ENCODE measurements at regions not wholly inside any gene's neighbourhood (a gene's known extent, or its start where the extent isn't known, plus 50 kb on each side); places are given as distances from the start of the nearest gene placed in this dataset.

- H3K4me1 ChIP-seq (ENCODE audit: control insufficient read depth in 1 of 2, insufficient read depth in 1 of 2, low read depth in 1 of 2, low read length in 1 of 2): no peaks in the 10 kb centered on the region
- no peak for TF ChIP-seq CTCF (IDR thresholded peaks at IDR 0.05)
- no peaks in the 10 kb centered on the region for H3K36me3 ChIP-seq
- no peaks in the 10 kb centered on the region for H3K27me3 ChIP-seq
- no peak overlapping the region for H3K4me3 ChIP-seq (ENCODE audit: low read depth in 1 of 2, low read length in 1 of 2)
- H3K9me3 ChIP-seq: no peaks in the 10 kb centered on the region
- H3K27ac ChIP-seq: no peak overlapping the region
These were observed 203.7 kb upstream of the C1orf87 start for GRCh38 chr1:60277269-60277668.

- Histone ChIP-seq H3K9me3 (no peaks in the 10 kb centered on the region), H3K27ac (no peak overlapping the region), H3K27me3 (no peaks in the 10 kb centered on the region), H3K4me1 (ENCODE audit: control insufficient read depth in 1 of 2, insufficient read depth in 1 of 2, low read depth in 1 of 2, low read length in 1 of 2) (no peaks in the 10 kb centered on the region), H3K36me3 (no peaks in the 10 kb centered on the region), H3K4me3 (ENCODE audit: low read depth in 1 of 2, low read length in 1 of 2) (no peak overlapping the region)
- no peak for TF ChIP-seq CTCF (IDR thresholded peaks at IDR 0.05)
These were observed 201.1 kb upstream of the C1orf87 start for GRCh38 chr1:60274422-60275290.

- no peaks in the 10 kb centered on the region for H3K27me3 ChIP-seq
- H3K9me3 ChIP-seq: no peaks in the 10 kb centered on the region
- H3K27ac ChIP-seq: no peak overlapping the region
- no peaks in the 10 kb centered on the region for H3K4me1 ChIP-seq (ENCODE audit: control insufficient read depth in 1 of 2, insufficient read depth in 1 of 2, low read depth in 1 of 2, low read length in 1 of 2)
- no peak overlapping the region for H3K4me3 ChIP-seq (ENCODE audit: low read depth in 1 of 2, low read length in 1 of 2)
- no peak for TF ChIP-seq CTCF (IDR thresholded peaks at IDR 0.05)
- H3K36me3 ChIP-seq: no peaks in the 10 kb centered on the region
These were observed 199.6 kb upstream of the C1orf87 start for GRCh38 chr1:60273185-60273584.

GRCh38 chr1:60271041-60271440 lies 197.5 kb upstream of the C1orf87 start:
- no peak overlapping the region for H3K27ac ChIP-seq
- no peaks in the 10 kb centered on the region for H3K27me3 ChIP-seq
- H3K4me1 ChIP-seq (ENCODE audit: control insufficient read depth in 1 of 2, insufficient read depth in 1 of 2, low read depth in 1 of 2, low read length in 1 of 2): no peaks in the 10 kb centered on the region
- no peak overlapping the region for H3K4me3 ChIP-seq (ENCODE audit: low read depth in 1 of 2, low read length in 1 of 2)
- H3K36me3 ChIP-seq: no peaks in the 10 kb centered on the region
- no peak for TF ChIP-seq CTCF (IDR thresholded peaks at IDR 0.05)
- H3K9me3 ChIP-seq: no peaks in the 10 kb centered on the region

- TF ChIP-seq CTCF (IDR thresholded peaks at IDR 0.05): no peak
- no peaks in the 10 kb centered on the region for H3K36me3 ChIP-seq
- no peaks in the 10 kb centered on the region for H3K9me3 ChIP-seq
These were observed 194.9 kb upstream of the C1orf87 start for GRCh38 chr1:60268451-60268850.

More at GRCh38 chr1:60268451-60268850, 194.9 kb upstream of the C1orf87 start:
- Histone ChIP-seq H3K27me3 (no peaks in the 10 kb centered on the region), H3K4me1 (ENCODE audit: control insufficient read depth in 1 of 2, insufficient read depth in 1 of 2, low read depth in 1 of 2, low read length in 1 of 2) (no peaks in the 10 kb centered on the region), H3K27ac (no peak overlapping the region), H3K4me3 (ENCODE audit: low read depth in 1 of 2, low read length in 1 of 2) (no peak overlapping the region)
